Upper lobe of left lung (tissue), 4 donors: ENCODE measurements at regions not wholly inside any gene's neighbourhood (a gene's known extent, or its start where the extent isn't known, plus 50 kb on each side); places are given as distances from the start of the nearest gene placed in this dataset.

ENCODE experiments used
- EP300 ChIP-seq, 4 donors: sonication (generic); formaldehyde crosslinking; IDR thresholded peaks; one replicate each; pipeline ENCODE4 v1.5.1; 2017; ENCODE audit warnings: antibody characterized with exemption in 4 of 4, control low read depth in 2 of 4
- POLR2A ChIP-seq, 4 donors: fragments of 450-650 bp; IDR thresholded peaks; one replicate each; pipeline ENCODE4 v1.5.1; 2016 to 2017; ENCODE audit warnings: antibody characterized with exemption in 4 of 4, mild to moderate bottlenecking in 2 of 4
- TF ChIP-seq, protein P1 (sequence below), 6 experiments: fragments of 450-650 bp in 4 of 6; fragments of 200-600 bp in 2 of 6; sonication (generic) in 2 of 6; IDR thresholded peaks; one replicate each; pipeline ENCODE4 v1.5.1; 2016 to 2019; ENCODE audit warnings: antibody characterized with exemption in 6 of 6

DNA sequence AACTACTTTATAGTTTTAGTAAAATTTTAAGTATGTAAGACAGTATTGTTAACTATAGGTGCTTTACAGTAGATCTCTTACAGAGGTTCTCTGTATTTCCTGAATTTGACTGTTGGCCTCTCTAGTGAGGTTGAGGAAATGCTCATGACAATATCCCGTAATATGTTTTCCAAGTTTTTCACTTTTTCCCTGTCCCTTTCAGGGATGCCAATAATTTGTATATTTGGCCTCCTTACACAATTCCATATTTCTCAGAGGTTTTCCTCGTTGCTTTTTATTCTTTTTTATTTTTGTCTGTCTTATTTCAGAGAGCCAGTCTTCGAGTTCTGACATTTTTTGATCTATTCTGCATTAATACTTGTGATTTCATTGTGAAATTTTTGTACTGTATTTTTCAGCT, 233.7 kb upstream of the PDE3A start:
- no peak for TF ChIP-seq EP300 (IDR thresholded peaks at IDR 0.05)
- TF ChIP-seq, protein P1, sequence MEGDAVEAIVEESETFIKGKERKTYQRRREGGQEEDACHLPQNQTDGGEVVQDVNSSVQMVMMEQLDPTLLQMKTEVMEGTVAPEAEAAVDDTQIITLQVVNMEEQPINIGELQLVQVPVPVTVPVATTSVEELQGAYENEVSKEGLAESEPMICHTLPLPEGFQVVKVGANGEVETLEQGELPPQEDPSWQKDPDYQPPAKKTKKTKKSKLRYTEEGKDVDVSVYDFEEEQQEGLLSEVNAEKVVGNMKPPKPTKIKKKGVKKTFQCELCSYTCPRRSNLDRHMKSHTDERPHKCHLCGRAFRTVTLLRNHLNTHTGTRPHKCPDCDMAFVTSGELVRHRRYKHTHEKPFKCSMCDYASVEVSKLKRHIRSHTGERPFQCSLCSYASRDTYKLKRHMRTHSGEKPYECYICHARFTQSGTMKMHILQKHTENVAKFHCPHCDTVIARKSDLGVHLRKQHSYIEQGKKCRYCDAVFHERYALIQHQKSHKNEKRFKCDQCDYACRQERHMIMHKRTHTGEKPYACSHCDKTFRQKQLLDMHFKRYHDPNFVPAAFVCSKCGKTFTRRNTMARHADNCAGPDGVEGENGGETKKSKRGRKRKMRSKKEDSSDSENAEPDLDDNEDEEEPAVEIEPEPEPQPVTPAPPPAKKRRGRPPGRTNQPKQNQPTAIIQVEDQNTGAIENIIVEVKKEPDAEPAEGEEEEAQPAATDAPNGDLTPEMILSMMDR (IDR thresholded peaks at IDR 0.05): no peak
- TF ChIP-seq POLR2A (IDR thresholded peaks at IDR 0.05): no peak
